ENCODE measurements at regions not wholly inside any gene's neighbourhood (a gene's known extent, or its start where the extent isn't known, plus 50 kb on each side); places are given as distances from the start of the nearest gene placed in this dataset.

- TF ChIP-seq, protein P1, sequence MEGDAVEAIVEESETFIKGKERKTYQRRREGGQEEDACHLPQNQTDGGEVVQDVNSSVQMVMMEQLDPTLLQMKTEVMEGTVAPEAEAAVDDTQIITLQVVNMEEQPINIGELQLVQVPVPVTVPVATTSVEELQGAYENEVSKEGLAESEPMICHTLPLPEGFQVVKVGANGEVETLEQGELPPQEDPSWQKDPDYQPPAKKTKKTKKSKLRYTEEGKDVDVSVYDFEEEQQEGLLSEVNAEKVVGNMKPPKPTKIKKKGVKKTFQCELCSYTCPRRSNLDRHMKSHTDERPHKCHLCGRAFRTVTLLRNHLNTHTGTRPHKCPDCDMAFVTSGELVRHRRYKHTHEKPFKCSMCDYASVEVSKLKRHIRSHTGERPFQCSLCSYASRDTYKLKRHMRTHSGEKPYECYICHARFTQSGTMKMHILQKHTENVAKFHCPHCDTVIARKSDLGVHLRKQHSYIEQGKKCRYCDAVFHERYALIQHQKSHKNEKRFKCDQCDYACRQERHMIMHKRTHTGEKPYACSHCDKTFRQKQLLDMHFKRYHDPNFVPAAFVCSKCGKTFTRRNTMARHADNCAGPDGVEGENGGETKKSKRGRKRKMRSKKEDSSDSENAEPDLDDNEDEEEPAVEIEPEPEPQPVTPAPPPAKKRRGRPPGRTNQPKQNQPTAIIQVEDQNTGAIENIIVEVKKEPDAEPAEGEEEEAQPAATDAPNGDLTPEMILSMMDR (IDR thresholded peaks at IDR 0.05; ENCODE audit: borderline replicate concordance, extremely low read depth, low read length, poor library complexity, severe bottlenecking), result no peak
- TF ChIP-seq EZH2 (IDR thresholded peaks at IDR 0.05; ENCODE audit: borderline replicate concordance, low read depth, low read length, severe bottlenecking), result no peak
Measured at GRCh38 chrX:10679387-10679786, 59.0 kb upstream of the MID1 start.

All from DND-41 (cell line).